ENCODE measurements at regions not wholly inside any gene's neighbourhood (a gene's known extent, or its start where the extent isn't known, plus 50 kb on each side); places are given as distances from the start of the nearest gene placed in this dataset.

- no peak for TF ChIP-seq CTCF (IDR thresholded peaks at IDR 0.05; ENCODE audit: extremely low read depth, insufficient read depth, missing control alignments)
- in situ Hi-C loops (cut with MboI; ENCODE audit: low pct_unique_long_range_greater_than_20kb, low sequenced_read_pairs, unreplicated experiment), result no loop called here
Measured at GRCh38 chr17:11130367-11130766, 110.6 kb upstream of the SHISA6 start.

GRCh38 chr17:11122908-11123307, 118.1 kb upstream of the SHISA6 start:
- TF ChIP-seq CTCF (IDR thresholded peaks at IDR 0.05; ENCODE audit: extremely low read depth, insufficient read depth, missing control alignments), result no peak
- in situ Hi-C loops (cut with MboI; ENCODE audit: low pct_unique_long_range_greater_than_20kb, low sequenced_read_pairs, unreplicated experiment), result no loop called here
- DNase-seq (ENCODE audit: low spot score), result no peak

More at GRCh38 chr17:11130367-11130766, 110.6 kb upstream of the SHISA6 start:
- DNase-seq (ENCODE audit: low spot score), result no peak

- no peak for TF ChIP-seq CTCF (IDR thresholded peaks at IDR 0.05; ENCODE audit: extremely low read depth, insufficient read depth, missing control alignments)
- in situ Hi-C loops (cut with MboI; ENCODE audit: low pct_unique_long_range_greater_than_20kb, low sequenced_read_pairs, unreplicated experiment), result no loop called here
- DNase-seq (ENCODE audit: low spot score), result no peak
Measured at GRCh38 chr17:11121341-11121985, 119.5 kb upstream of the SHISA6 start.

- no peak for DNase-seq (ENCODE audit: low spot score)
- in situ Hi-C loops (cut with MboI; ENCODE audit: low pct_unique_long_range_greater_than_20kb, low sequenced_read_pairs, unreplicated experiment), result no loop called here
- TF ChIP-seq CTCF (IDR thresholded peaks at IDR 0.05; ENCODE audit: extremely low read depth, insufficient read depth, missing control alignments), result no peak
Measured at GRCh38 chr17:11109106-11109505, 131.9 kb upstream of the SHISA6 start.

GRCh38 chr17:11105141-11105540, 135.9 kb upstream of the SHISA6 start:
- TF ChIP-seq CTCF (IDR thresholded peaks at IDR 0.05; ENCODE audit: extremely low read depth, insufficient read depth, missing control alignments), result no peak
- in situ Hi-C loops (cut with MboI; ENCODE audit: low pct_unique_long_range_greater_than_20kb, low sequenced_read_pairs, unreplicated experiment), result no loop called here
- no peak for DNase-seq (ENCODE audit: low spot score)

- in situ Hi-C loops (cut with MboI; ENCODE audit: low pct_unique_long_range_greater_than_20kb, low sequenced_read_pairs, unreplicated experiment), result loop anchor here (25.0 kb wide), 1 partner anchor 140 kb away; the partner anchor contains the start of gene SHISA6
- DNase-seq (ENCODE audit: low spot score), result no peak
- TF ChIP-seq CTCF (IDR thresholded peaks at IDR 0.05; ENCODE audit: extremely low read depth, insufficient read depth, missing control alignments), result no peak
Measured at GRCh38 chr17:11097121-11097520, 143.9 kb upstream of the SHISA6 start.
